ENCODE measurements at regions not wholly inside any gene's neighbourhood (a gene's known extent, or its start where the extent isn't known, plus 50 kb on each side); places are given as distances from the start of the nearest gene placed in this dataset.
"Not testable (repeated sequence)": the region's sequence is repeated elsewhere in the genome, so short reads cannot be mapped to it uniquely, and the experiment has no call there.

DNA sequence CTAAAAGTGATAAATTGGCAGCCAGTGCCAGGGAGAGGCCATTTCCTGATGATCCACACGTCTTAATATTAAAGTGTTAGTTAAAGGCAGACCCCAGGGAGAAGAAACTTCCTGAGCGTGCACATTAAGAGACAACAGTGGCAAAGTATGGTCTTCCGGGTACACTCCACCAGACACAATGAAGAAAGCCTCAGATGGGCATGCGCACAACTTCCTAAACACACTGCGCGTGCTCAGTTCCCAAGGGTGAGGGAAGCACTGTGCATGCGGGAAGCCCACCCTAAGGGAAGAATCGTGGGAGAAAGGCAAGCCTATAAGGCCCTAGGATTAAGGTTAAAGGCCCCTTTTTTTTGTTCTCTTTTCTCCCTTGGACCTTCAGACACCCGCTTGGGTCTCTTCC is 140.7 kb upstream of the CDKN3 start:
- Mint-ChIP-seq H3K4me3 (no peak overlapping the region), H3K36me3 (no peaks in the 10 kb centered on the region), H3K9me3 (peaks cover 0 to 1% (median 0%) of the 10 kb centered on the region in 7 donors), H3K27me3 (peaks cover 14% of the 10 kb centered on the region), H3K27ac (no peak overlapping the region), H3K4me1 (no peaks in the 10 kb centered on the region)
- ATAC-seq (ENCODE audit: low read depth in 2 of 2) (no peak), DNase-seq (no peak)
- H3K27ac ChIP-seq (ENCODE audit: insufficient read depth, low read length, poor library complexity, severe bottlenecking) = no peak overlapping the region
- H3K36me3 ChIP-seq (ENCODE audit: control insufficient read depth, insufficient read depth, low read length) = no peaks in the 10 kb centered on the region
- no peaks in the 10 kb centered on the region for H3K9me3 ChIP-seq (ENCODE audit: control insufficient read depth in 2 of 2, low read length in 2 of 2)
- peaks cover 6% of the 10 kb centered on the region for H3K27me3 ChIP-seq (ENCODE audit: control insufficient read depth, insufficient read depth, low read length)
- no peak overlapping the region for H3K4me3 ChIP-seq (ENCODE audit: low read depth, low read length)
- no peaks in the 10 kb centered on the region for H3K4me1 ChIP-seq (ENCODE audit: control insufficient read depth, insufficient read depth, low read length, poor library complexity, severe bottlenecking)

DNA sequence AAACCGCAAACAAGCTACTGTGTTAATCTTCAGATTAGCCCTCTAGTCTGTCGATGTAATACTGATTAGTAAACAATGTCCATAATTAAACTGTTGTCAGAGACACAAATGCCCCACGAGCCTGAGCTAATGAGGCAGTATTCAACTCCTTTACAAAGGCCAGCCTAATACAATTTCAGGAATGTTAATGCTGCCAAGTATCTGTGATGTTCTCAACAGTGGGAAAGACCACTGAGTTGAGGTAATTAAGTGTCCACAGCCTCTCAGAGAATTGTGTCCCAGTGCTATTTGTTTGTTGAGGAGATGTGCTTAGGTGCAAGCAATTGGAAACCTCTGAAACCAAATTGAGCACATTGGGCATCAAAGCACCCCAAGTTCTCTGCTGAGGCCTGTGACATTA is 139.4 kb upstream of the CDKN3 start:
- Histone ChIP-seq H3K9me3 (ENCODE audit: control insufficient read depth in 2 of 2, low read length in 2 of 2) (no peaks in the 10 kb centered on the region), H3K4me1 (ENCODE audit: control insufficient read depth, insufficient read depth, low read length, poor library complexity, severe bottlenecking) (no peaks in the 10 kb centered on the region), H3K27ac (ENCODE audit: insufficient read depth, low read length, poor library complexity, severe bottlenecking) (no peak overlapping the region), H3K4me3 (ENCODE audit: low read depth, low read length) (no peak overlapping the region), H3K27me3 (ENCODE audit: control insufficient read depth, insufficient read depth, low read length) (peaks cover 2% of the 10 kb centered on the region), H3K36me3 (ENCODE audit: control insufficient read depth, insufficient read depth, low read length) (no peaks in the 10 kb centered on the region)
- peaks cover 11% of the 10 kb centered on the region for H3K27me3 Mint-ChIP-seq
- no peak overlapping the region for H3K27ac Mint-ChIP-seq
- no peaks in the 10 kb centered on the region for H3K4me1 Mint-ChIP-seq
- no peak for DNase-seq
- H3K9me3 Mint-ChIP-seq = peaks cover 0 to 1% (median 0%) of the 10 kb centered on the region in 7 donors
- no peak overlapping the region for H3K4me3 Mint-ChIP-seq
- H3K36me3 Mint-ChIP-seq = no peaks in the 10 kb centered on the region
- no peak for ATAC-seq (ENCODE audit: low read depth in 2 of 2)

GRCh38 chr14:54258382-54258781 is 138.4 kb upstream of the CDKN3 start:
- Histone ChIP-seq H3K4me3 (ENCODE audit: low read depth, low read length) (no peak overlapping the region), H3K4me1 (ENCODE audit: control insufficient read depth, insufficient read depth, low read length, poor library complexity, severe bottlenecking) (no peaks in the 10 kb centered on the region), H3K27me3 (ENCODE audit: control insufficient read depth, insufficient read depth, low read length) (peaks cover 2% of the 10 kb centered on the region), H3K9me3 (ENCODE audit: control insufficient read depth in 2 of 2, low read length in 2 of 2) (no peaks in the 10 kb centered on the region), H3K27ac (ENCODE audit: insufficient read depth, low read length, poor library complexity, severe bottlenecking) (no peak overlapping the region), H3K36me3 (ENCODE audit: control insufficient read depth, insufficient read depth, low read length) (no peaks in the 10 kb centered on the region)
- no peak for ATAC-seq (ENCODE audit: low read depth in 2 of 2)
- H3K4me3 Mint-ChIP-seq = peak overlapping the region in 1 of 4 donors; percentile 39
- no peaks in the 10 kb centered on the region for H3K36me3 Mint-ChIP-seq
- no peaks in the 10 kb centered on the region for H3K9me3 Mint-ChIP-seq
- no peak overlapping the region for H3K27ac Mint-ChIP-seq
- no peak for DNase-seq
- peaks cover 8% of the 10 kb centered on the region for H3K27me3 Mint-ChIP-seq
- no peaks in the 10 kb centered on the region for H3K4me1 Mint-ChIP-seq

- DNase-seq = no peak
- no peaks in the 10 kb centered on the region for H3K9me3 ChIP-seq (ENCODE audit: control insufficient read depth in 2 of 2, low read length in 2 of 2)
- H3K27me3 Mint-ChIP-seq = peaks cover 4% of the 10 kb centered on the region
- peak overlapping the region in 1 of 4 donors; percentile 66 for H3K4me3 Mint-ChIP-seq
- no peaks in the 10 kb centered on the region for H3K4me1 Mint-ChIP-seq
- no peak overlapping the region for H3K27ac Mint-ChIP-seq
- no peak for ATAC-seq (ENCODE audit: low read depth in 2 of 2)
- H3K9me3 Mint-ChIP-seq = peaks cover 0 to 3% (median 0%) of the 10 kb centered on the region in 7 donors
- no peaks in the 10 kb centered on the region for H3K4me1 ChIP-seq (ENCODE audit: control insufficient read depth, insufficient read depth, low read length, poor library complexity, severe bottlenecking)
- H3K4me3 ChIP-seq (ENCODE audit: low read depth, low read length) = no peak overlapping the region
- H3K36me3 Mint-ChIP-seq = no peaks in the 10 kb centered on the region
- H3K27me3 ChIP-seq (ENCODE audit: control insufficient read depth, insufficient read depth, low read length) = peaks cover 3% of the 10 kb centered on the region
- H3K36me3 ChIP-seq (ENCODE audit: control insufficient read depth, insufficient read depth, low read length) = no peaks in the 10 kb centered on the region
- H3K27ac ChIP-seq (ENCODE audit: insufficient read depth, low read length, poor library complexity, severe bottlenecking) = no peak overlapping the region
Measured at GRCh38 chr14:54259821-54260220, 137.0 kb upstream of the CDKN3 start.

DNA sequence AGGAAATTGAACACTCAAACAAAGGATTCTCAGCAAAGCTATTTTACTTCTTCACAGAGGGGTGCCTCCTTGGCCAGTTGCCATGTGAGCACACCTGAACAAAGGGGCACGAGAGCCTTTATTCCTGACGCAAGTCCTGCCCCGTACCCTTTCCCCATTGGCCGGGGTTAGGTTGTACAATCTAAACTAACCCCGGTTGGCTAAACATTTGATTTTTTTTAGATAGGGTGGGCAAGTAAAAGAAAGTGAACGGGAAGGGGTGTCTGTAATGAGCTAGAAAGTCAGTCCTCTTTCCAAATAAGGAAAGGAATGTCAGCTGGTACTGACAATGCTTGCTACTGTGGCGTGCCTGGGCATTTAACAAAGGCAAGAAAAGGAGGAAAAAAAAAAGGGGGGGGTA is 135.5 kb upstream of the CDKN3 start:
- peaks cover 0 to 4% (median 0%) of the 10 kb centered on the region in 7 donors for H3K9me3 Mint-ChIP-seq
- no peak overlapping the region for H3K27ac ChIP-seq (ENCODE audit: insufficient read depth, low read length, poor library complexity, severe bottlenecking)

GRCh38 chr14:54266616-54267015 is 130.2 kb upstream of the CDKN3 start:
- not testable (repeated sequence) for H3K9me3 ChIP-seq (ENCODE audit: control insufficient read depth in 2 of 2, low read length in 2 of 2); H3K4me3 Mint-ChIP-seq; H3K4me1 ChIP-seq (ENCODE audit: control insufficient read depth, insufficient read depth, low read length, poor library complexity, severe bottlenecking); H3K9me3 Mint-ChIP-seq; H3K27me3 Mint-ChIP-seq; DNase-seq; H3K27ac ChIP-seq (ENCODE audit: insufficient read depth, low read length, poor library complexity, severe bottlenecking); H3K36me3 ChIP-seq (ENCODE audit: control insufficient read depth, insufficient read depth, low read length); H3K4me3 ChIP-seq (ENCODE audit: low read depth, low read length); H3K27me3 ChIP-seq (ENCODE audit: control insufficient read depth, insufficient read depth, low read length); ATAC-seq (ENCODE audit: low read depth in 2 of 2); H3K4me1 Mint-ChIP-seq; H3K36me3 Mint-ChIP-seq; H3K27ac Mint-ChIP-seq

More for the DNA sequence above, 135.5 kb upstream of the CDKN3 start:
- ATAC-seq (ENCODE audit: low read depth in 2 of 2) (no peak), DNase-seq (no peak)
- Mint-ChIP-seq H3K4me3 (no peak overlapping the region), H3K27me3 (peaks cover 4% of the 10 kb centered on the region), H3K4me1 (no peaks in the 10 kb centered on the region), H3K27ac (no peak overlapping the region), H3K36me3 (no peaks in the 10 kb centered on the region)
- H3K4me3 ChIP-seq (ENCODE audit: low read depth, low read length) = no peak overlapping the region
- H3K36me3 ChIP-seq (ENCODE audit: control insufficient read depth, insufficient read depth, low read length) = no peaks in the 10 kb centered on the region
- H3K9me3 ChIP-seq (ENCODE audit: control insufficient read depth in 2 of 2, low read length in 2 of 2) = no peaks in the 10 kb centered on the region
- no peaks in the 10 kb centered on the region for H3K4me1 ChIP-seq (ENCODE audit: control insufficient read depth, insufficient read depth, low read length, poor library complexity, severe bottlenecking)
- H3K27me3 ChIP-seq (ENCODE audit: control insufficient read depth, insufficient read depth, low read length) = peaks cover 2% of the 10 kb centered on the region

DNA sequence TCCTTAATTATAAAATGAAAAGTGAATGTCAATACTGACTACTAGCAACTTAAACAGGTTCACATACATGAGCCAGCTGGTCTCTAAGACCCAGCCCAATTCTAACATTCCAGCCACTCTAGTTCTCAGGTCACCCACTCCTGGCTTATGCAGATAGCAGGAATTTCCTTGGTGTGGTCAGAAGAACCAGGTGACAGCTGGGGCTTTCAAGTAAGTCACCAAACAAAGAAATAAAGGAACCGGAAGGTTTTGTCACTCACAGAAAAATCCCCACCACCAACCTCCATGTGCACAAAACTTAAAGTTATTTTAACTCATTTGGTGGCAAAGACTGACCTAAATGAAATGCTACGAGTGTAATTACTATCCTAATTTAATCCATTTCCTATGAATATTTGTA is 129.6 kb upstream of the CDKN3 start:
- Histone ChIP-seq H3K9me3 (ENCODE audit: control insufficient read depth in 2 of 2, low read length in 2 of 2) (no peaks in the 10 kb centered on the region), H3K4me3 (ENCODE audit: low read depth, low read length) (no peak overlapping the region), H3K27me3 (ENCODE audit: control insufficient read depth, insufficient read depth, low read length) (peaks cover 2% of the 10 kb centered on the region), H3K27ac (ENCODE audit: insufficient read depth, low read length, poor library complexity, severe bottlenecking) (no peak overlapping the region), H3K36me3 (ENCODE audit: control insufficient read depth, insufficient read depth, low read length) (no peaks in the 10 kb centered on the region), H3K4me1 (ENCODE audit: control insufficient read depth, insufficient read depth, low read length, poor library complexity, severe bottlenecking) (no peaks in the 10 kb centered on the region)
- no peaks in the 10 kb centered on the region for H3K36me3 Mint-ChIP-seq
- DNase-seq (no peak), ATAC-seq (ENCODE audit: low read depth in 2 of 2) (no peak)
- H3K27me3 Mint-ChIP-seq = peaks cover 10% of the 10 kb centered on the region
- H3K4me1 Mint-ChIP-seq = no peaks in the 10 kb centered on the region
- H3K4me3 Mint-ChIP-seq = no peak overlapping the region
- no peak overlapping the region for H3K27ac Mint-ChIP-seq
- H3K9me3 Mint-ChIP-seq = peaks cover 0 to 4% (median 0%) of the 10 kb centered on the region in 7 donors

DNA sequence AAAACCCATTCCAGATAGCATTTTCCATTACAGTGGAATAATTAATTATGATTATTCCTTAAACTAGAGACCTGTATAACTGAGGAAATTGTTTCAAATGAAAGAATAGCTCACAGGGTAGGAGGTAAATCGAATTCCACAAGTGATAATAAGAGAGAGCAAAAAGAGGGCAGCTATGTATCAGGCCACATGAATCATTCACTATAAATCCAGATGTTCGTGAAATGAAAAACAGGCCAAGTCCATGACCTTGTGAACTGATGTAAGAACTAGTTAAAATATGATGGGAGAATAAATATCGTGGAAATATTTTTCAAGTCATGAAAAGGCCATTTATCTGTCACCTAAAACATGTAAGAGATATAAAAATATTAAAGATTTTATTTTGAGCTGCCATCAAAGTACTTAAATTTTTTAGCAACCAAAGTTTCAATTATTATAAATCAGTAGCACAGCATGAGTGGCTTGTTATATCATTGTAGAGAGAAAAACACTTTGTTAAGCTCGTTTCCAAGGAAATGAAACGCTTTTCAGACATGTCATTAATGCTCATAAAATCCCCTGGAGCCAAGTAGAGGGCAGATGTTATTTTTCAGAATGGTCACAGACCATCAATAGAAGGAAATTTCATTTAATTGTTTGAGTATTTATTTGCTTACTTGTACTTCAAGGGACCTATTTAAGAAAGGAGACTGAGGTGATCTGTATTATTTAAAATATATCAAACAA is 120.6 kb upstream of the CDKN3 start:
- Mint-ChIP-seq H3K9me3 (peaks cover 0 to 6% (median 0%) of the 10 kb centered on the region in 7 donors), H3K36me3 (no peaks in the 10 kb centered on the region), H3K4me3 (no peak overlapping the region), H3K27ac (no peak overlapping the region), H3K4me1 (no peaks in the 10 kb centered on the region), H3K27me3 (peaks cover 10% of the 10 kb centered on the region)
- Histone ChIP-seq H3K4me3 (ENCODE audit: low read depth, low read length) (no peak overlapping the region), H3K9me3 (ENCODE audit: control insufficient read depth in 2 of 2, low read length in 2 of 2) (no peaks in the 10 kb centered on the region), H3K4me1 (ENCODE audit: control insufficient read depth, insufficient read depth, low read length, poor library complexity, severe bottlenecking) (no peaks in the 10 kb centered on the region), H3K27me3 (ENCODE audit: control insufficient read depth, insufficient read depth, low read length) (no peaks in the 10 kb centered on the region), H3K27ac (ENCODE audit: insufficient read depth, low read length, poor library complexity, severe bottlenecking) (no peak overlapping the region), H3K36me3 (ENCODE audit: control insufficient read depth, insufficient read depth, low read length) (no peaks in the 10 kb centered on the region)
- DNase-seq (no peak), ATAC-seq (ENCODE audit: low read depth in 2 of 2) (no peak)
